ENCODE measurements at regions not wholly inside any gene's neighbourhood (a gene's known extent, or its start where the extent isn't known, plus 50 kb on each side); places are given as distances from the start of the nearest gene placed in this dataset.

DNA sequence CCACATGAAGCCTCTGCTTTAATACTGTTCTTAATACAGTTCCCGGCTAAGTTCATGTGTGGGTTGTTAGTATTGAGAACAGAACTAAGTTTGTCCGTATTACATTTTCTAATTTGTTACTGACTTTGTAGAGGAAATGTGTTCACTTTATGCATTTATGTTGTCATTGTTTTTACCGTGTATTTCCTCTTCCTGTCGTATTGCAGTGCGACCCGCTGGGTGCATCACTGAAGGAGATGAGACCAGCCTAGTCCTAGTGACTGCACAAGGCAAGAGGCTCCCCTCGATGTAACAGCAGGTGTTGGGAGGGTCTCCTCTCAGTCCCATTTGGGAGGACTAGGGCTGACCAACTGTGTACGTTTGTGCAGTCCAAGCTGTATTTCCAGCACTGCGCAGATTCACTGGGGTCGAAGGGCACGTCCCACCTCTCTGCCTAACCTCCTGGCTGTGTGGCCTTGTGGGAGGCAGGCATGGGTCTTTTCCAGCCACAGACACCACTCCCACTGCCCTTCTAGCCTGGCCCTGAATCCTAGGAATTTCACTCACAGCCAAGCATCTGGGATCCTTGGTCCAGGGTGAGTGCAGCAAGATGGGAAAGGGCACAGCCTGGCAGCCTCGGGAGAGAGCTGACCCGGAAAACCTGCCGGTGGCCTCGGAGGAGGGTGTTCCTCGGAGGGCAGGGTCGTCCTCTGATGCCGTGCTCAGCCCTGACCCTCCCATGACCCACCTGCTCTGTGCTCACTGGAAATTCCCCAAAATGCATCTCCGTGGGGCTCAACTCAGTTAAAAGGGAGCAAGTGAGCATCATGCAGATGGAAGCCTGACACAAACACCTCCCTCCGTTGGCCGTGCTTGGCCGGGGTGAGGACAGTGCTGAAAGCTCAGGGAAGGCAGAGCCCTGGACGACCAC is 63.9 kb upstream of the FAM20C start:
- no peak overlapping the region for H2BK5ac ChIP-seq (ENCODE audit: low read depth, low read length)
- H3K36me3 ChIP-seq (ENCODE audit: control insufficient read depth in 2 of 4, insufficient read depth in 4 of 4, low read length in 3 of 4), result no peaks in the 10 kb centered on the region
- ChIA-PET CTCF (ENCODE audit: partially characterized antibody) (interaction anchor here (1.0 to 1.3 kb wide), 3 partner anchors 19 to 62 kb away, joined by 3 read pairs; no protein-coding TSS in a partner anchor), POLR2A (ENCODE audit: partially characterized antibody) (interaction anchor here (0.6 to 0.7 kb wide), 2 partner anchors 32 to 66 kb away, joined by 4 read pairs; no protein-coding TSS in a partner anchor)
- no peak overlapping the region for H4K91ac ChIP-seq (replicated peaks; ENCODE audit: insufficient read length, low read length)
- no peak overlapping the region for H3K23ac ChIP-seq (ENCODE audit: insufficient read length)
- no peak overlapping the region; the same call in 1 of the 2 replicates for H2AFZ ChIP-seq (ENCODE audit: low read length)
- H4K5ac ChIP-seq (ENCODE audit: insufficient read length, low read depth, low read length), result no peak overlapping the region
- no peak overlapping the region for H3K4ac ChIP-seq (replicated peaks; ENCODE audit: insufficient read length, low read depth, low read length)
- H3K56ac ChIP-seq (replicated peaks; ENCODE audit: insufficient read length, low read depth, low read length), result no peak overlapping the region
- peaks cover 0 to 7% (median under 1%) of the 10 kb centered on the region in 4 experiments; a peak in 4 of 7 replicates for H3K4me1 ChIP-seq (replicated peaks in 1 of 4; ENCODE audit: control insufficient read depth in 3 of 4, insufficient read depth in 4 of 4, low read length in 3 of 4)
- no peaks in the 10 kb centered on the region for H3K79me1 ChIP-seq (ENCODE audit: low read depth, low read length)
- H3K9ac ChIP-seq (replicated peaks in 1 of 4; ENCODE audit: extremely low read depth in 1 of 4, low read depth in 3 of 4, low read length in 3 of 4), result no peak overlapping the region
- no peak overlapping the region; the same call in 1 of the 2 replicates for H2AK5ac ChIP-seq (ENCODE audit: low read depth, low read length)
- no peaks in the 10 kb centered on the region for H3K27me3 ChIP-seq (replicated peaks in 1 of 4; ENCODE audit: control insufficient read depth in 3 of 4, extremely low read depth in 1 of 4, insufficient read depth in 3 of 4, low read length in 3 of 4)
- no peak overlapping the region for H2BK12ac ChIP-seq (ENCODE audit: low read depth, low read length)
- no peak for FAIRE-seq
- no peaks in the 10 kb centered on the region for H3K9me3 ChIP-seq (ENCODE audit: insufficient read depth in 2 of 2, low read depth in 1 of 2, low read length in 1 of 2)
- H3K79me2 ChIP-seq (ENCODE audit: control insufficient read depth in 1 of 2, insufficient read depth in 2 of 2, low read length in 2 of 2), result no peaks in the 10 kb centered on the region
- no peak overlapping the region for H4K8ac ChIP-seq (ENCODE audit: extremely low read depth, insufficient read depth, low read length)
- H4K20me1 ChIP-seq (replicated peaks in 1 of 2; ENCODE audit: control insufficient read depth in 1 of 2, insufficient read depth in 2 of 2, low read length in 2 of 2), result no peaks in the 10 kb centered on the region
- WGBS, 2 experiments (ENCODE audit: extremely low coverage in 1 of 2, insufficient coverage in 1 of 2, insufficient read length in 1 of 2, insufficient replicate concordance in 2 of 2, low coverage in 1 of 2, low lambda C conversion rate in 2 of 2, missing lambda C conversion rate in 1 of 2), result 86% methylated on average over 21 of the region's 23 CpGs; no CpG with 5 or more reads in 1 of the 2 experiments
- H3K18ac ChIP-seq (ENCODE audit: extremely low read depth, low read length), result no peak overlapping the region
- H3K23me2 ChIP-seq (ENCODE audit: low read depth, low read length), result no peaks in the 10 kb centered on the region
- H2BK120ac ChIP-seq (replicated peaks; ENCODE audit: low read depth, low read length), result no peak overlapping the region
- DNase-seq (ENCODE audit: low read depth in 1 of 2, low spot score in 2 of 2), result no peak
- H2BK15ac ChIP-seq (ENCODE audit: low read length), result no peak overlapping the region
- H3K14ac ChIP-seq (ENCODE audit: insufficient read length), result no peak overlapping the region
- H3K4me3 ChIP-seq (ENCODE audit: extremely low read depth in 1 of 4, insufficient read depth in 2 of 4, low read depth in 3 of 4, low read length in 4 of 4), result no peak overlapping the region
- no peak overlapping the region for H2BK20ac ChIP-seq (ENCODE audit: low read length)
- TF ChIP-seq JUND (IDR thresholded peaks at IDR 0.05; ENCODE audit: low read length) (no peak), RNF2 (IDR thresholded peaks at IDR 0.05; ENCODE audit: borderline replicate concordance, low read depth, low read length, missing control alignments, poor library complexity, severe bottlenecking) (no peak), KDM5A (IDR thresholded peaks at IDR 0.05; ENCODE audit: low read length) (no peak), SP4 (IDR thresholded peaks at IDR 0.05; ENCODE audit: low read length) (no peak), MAFK (IDR thresholded peaks at IDR 0.05; ENCODE audit: low read depth, low read length) (no peak), NRF1 (IDR thresholded peaks at IDR 0.05; ENCODE audit: low read depth, low read length) (no peak), GTF2F1 (IDR thresholded peaks at IDR 0.05; ENCODE audit: borderline replicate concordance, low read depth, low read length) (no peak)
- no peak overlapping the region for H3K27ac ChIP-seq (ENCODE audit: low read depth, low read length)
- no peak overlapping the region for H3K4me2 ChIP-seq (ENCODE audit: insufficient read depth in 1 of 2, low read depth in 2 of 2, low read length in 2 of 2)

Measured in H1 (cell line).